ENCODE measurements at regions not wholly inside any gene's neighbourhood (a gene's known extent, or its start where the extent isn't known, plus 50 kb on each side); places are given as distances from the start of the nearest gene placed in this dataset.

DNA sequence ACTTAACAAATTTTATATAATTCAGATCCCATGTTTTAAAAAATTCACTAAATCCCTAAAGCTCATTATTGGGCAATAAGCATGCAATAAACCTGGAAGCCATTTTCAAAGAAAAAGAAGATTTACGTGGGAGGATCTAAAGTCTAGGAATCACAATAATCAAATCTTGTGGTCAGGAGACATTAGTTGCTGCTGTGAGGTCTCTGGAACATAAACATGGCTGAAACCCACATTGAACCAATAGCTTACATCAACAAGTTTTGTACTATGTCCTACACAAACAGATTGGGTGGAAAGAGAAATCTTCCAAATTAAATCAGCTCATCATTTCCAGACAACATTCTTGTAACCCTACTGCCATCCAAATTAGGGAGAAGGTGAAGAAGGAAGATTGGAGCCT, 121.9 kb upstream of the EPHA3 start:
- CTCF ChIA-PET, result interaction anchor here (1.0 kb wide), 2 partner anchors 28 to 41 kb away, joined by 3 read pairs; no protein-coding TSS in a partner anchor
- no peak for DNase-seq (ENCODE audit: low read depth, low spot score)
- TF ChIP-seq, protein P1, sequence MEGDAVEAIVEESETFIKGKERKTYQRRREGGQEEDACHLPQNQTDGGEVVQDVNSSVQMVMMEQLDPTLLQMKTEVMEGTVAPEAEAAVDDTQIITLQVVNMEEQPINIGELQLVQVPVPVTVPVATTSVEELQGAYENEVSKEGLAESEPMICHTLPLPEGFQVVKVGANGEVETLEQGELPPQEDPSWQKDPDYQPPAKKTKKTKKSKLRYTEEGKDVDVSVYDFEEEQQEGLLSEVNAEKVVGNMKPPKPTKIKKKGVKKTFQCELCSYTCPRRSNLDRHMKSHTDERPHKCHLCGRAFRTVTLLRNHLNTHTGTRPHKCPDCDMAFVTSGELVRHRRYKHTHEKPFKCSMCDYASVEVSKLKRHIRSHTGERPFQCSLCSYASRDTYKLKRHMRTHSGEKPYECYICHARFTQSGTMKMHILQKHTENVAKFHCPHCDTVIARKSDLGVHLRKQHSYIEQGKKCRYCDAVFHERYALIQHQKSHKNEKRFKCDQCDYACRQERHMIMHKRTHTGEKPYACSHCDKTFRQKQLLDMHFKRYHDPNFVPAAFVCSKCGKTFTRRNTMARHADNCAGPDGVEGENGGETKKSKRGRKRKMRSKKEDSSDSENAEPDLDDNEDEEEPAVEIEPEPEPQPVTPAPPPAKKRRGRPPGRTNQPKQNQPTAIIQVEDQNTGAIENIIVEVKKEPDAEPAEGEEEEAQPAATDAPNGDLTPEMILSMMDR (IDR thresholded peaks at IDR 0.05; ENCODE audit: insufficient read depth, low read length, missing control alignments), result no peak
- H3K4me3 ChIP-seq (ENCODE audit: low read depth, low read length), result no peak overlapping the region
- POLR2A ChIA-PET, result no interaction called here

DNA sequence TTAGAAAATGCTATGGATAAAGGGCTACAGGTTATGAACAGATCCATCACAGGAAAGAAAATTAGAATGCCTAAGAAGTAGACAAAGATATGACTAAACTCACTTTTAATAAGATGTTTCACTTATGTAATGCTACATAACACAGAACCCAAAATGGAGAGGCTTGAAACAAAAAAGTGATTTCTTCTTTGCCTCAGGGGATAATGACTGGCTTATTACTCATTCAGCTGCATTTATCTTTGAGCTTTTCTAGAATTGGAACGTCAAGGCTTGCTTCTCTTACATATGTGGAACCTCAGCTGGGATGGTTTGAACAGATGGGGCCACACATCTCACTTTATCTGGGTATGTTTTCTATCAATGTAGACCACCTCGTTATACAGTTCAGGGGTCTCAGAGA, 120.6 kb upstream of the EPHA3 start:
- CTCF ChIA-PET, result interaction anchor here (1.0 to 1.6 kb wide), 2 partner anchors 29 to 40 kb away, joined by 3 read pairs; no protein-coding TSS in a partner anchor
- DNase-seq (ENCODE audit: low read depth, low spot score), result peak; percentile 59
- TF ChIP-seq, protein P1 (IDR thresholded peaks at IDR 0.05; ENCODE audit: insufficient read depth, low read length, missing control alignments), result no peak
- no peak overlapping the region for H3K4me3 ChIP-seq (ENCODE audit: low read depth, low read length)
- POLR2A ChIA-PET, result interaction anchor here (0.6 kb wide), 1 partner anchor 27 kb away, joined by 3 read pairs; no protein-coding TSS in a partner anchor

DNA sequence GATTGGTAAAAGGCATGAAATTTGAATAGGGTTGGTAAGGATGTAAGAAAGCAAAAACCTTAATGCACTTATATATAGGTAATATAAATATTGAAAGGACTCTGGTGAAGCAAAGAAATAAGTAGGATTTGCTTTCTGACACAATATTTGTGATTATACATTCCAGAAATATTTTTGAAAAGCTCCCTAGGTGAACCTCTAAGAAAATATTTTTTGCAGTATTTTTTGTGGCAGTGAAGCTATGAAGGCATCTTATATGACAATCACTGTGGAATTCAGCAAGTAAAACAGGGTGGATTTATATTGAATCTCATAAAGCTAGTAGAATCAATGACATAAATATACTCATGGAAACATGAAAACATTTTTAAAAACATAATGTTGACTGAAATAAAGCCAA, 119.6 kb upstream of the EPHA3 start:
- no peak for DNase-seq (ENCODE audit: low read depth, low spot score)
- TF ChIP-seq, protein P1 (IDR thresholded peaks at IDR 0.05; ENCODE audit: insufficient read depth, low read length, missing control alignments), result no peak
- ChIA-PET CTCF (interaction anchor here (1.6 kb wide), 1 partner anchor 30 kb away, joined by 3 read pairs; no protein-coding TSS in a partner anchor), POLR2A (no interaction called here)
- no peak overlapping the region for H3K4me3 ChIP-seq (ENCODE audit: low read depth, low read length)

DNA sequence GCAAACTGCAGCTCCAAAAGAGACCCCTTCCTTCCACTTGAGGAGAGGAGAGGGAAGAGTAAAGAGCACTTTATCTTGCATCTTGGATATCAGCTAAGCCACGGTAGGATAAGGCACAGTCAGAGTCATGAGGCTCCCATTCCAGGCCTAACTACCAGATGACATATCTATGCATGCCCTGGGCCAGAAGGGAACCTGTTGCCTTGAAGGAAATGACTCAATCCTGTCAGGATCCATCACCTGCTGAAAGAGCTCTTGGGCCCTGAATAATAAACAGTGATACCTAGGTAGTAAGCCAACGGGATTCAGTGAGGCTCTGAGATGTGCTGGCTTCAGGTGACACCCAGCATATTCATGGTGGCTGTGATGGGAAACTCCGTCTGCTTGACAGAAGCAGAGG, 118.5 kb upstream of the EPHA3 start:
- ChIA-PET POLR2A (no interaction called here), CTCF (no interaction called here)
- no peak for DNase-seq (ENCODE audit: low read depth, low spot score)
- TF ChIP-seq, protein P1 (IDR thresholded peaks at IDR 0.05; ENCODE audit: insufficient read depth, low read length, missing control alignments), result no peak
- H3K4me3 ChIP-seq (ENCODE audit: low read depth, low read length), result no peak overlapping the region

DNA sequence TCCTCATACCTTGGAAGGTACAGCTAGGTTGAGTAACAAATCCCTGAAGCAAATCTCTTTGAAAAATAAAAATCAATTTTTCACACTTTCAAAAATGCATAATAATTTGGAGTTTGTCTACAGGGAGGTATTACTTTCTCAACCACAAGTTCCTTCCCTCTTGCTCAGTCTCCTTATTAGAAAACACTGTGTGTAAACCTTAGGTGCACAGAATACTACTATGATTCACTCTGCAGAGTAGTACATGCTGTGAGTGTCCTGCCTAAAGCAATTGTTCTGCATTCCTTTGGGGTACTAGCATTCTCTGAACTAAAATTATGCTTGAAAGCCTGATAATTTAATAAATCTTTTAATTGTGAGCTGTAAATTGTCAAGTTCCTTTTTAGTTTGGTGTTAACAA, 115.9 kb upstream of the EPHA3 start:
- no peak for DNase-seq (ENCODE audit: low read depth, low spot score)
- CTCF ChIA-PET, result no interaction called here
- H3K4me3 ChIP-seq (ENCODE audit: low read depth, low read length), result no peak overlapping the region
- TF ChIP-seq, protein P1 (IDR thresholded peaks at IDR 0.05; ENCODE audit: insufficient read depth, low read length, missing control alignments), result no peak
- POLR2A ChIA-PET, result no interaction called here

DNA sequence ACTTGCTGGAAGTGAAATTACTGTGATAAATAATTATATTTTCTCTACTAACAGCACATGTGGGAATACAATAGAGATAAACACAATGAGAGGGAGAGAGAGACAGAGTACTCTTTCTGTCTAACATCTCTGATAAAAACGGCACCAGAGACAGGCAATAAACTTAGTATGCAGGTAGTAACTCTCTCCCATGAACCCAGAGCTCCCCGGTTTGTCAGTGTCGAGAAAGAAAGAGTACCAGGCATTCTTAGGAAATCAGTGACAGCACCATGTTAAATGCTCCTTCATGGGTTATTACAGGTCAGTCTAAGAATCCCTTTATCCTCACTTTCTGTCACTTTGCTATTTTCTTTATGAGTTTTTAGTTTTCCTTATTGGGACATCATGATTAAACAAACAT, 110.7 kb upstream of the EPHA3 start:
- H3K4me3 ChIP-seq (ENCODE audit: low read depth, low read length), result no peak overlapping the region
- ChIA-PET CTCF (no interaction called here), POLR2A (no interaction called here)
- TF ChIP-seq, protein P1 (IDR thresholded peaks at IDR 0.05; ENCODE audit: insufficient read depth, low read length, missing control alignments), result no peak
- DNase-seq (ENCODE audit: low read depth, low spot score), result no peak
